ENCODE measurements at regions not wholly inside any gene's neighbourhood (a gene's known extent, or its start where the extent isn't known, plus 50 kb on each side); places are given as distances from the start of the nearest gene placed in this dataset.

DNA sequence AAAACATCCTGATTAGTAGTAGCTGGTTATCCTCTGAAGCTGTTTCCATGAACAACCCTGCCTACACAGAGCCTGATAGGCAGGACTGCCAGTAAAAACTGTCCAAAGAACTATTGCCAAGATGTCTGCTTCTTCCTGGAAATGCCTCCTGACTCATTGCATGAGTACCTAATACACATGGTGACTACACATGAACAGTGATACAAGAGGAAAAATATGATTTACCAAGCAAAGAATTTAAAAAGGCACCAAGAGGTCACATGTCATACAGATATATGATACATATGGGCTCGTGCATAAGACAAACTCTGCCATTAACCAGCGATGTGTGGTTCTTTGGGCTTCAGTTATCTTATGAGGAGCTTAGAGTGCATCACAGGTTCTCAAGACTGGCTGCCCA lies 552.3 kb downstream of the SLC16A7 start:
- no peaks in the 10 kb centered on the region for H3K36me3 ChIP-seq
- intact Hi-C loops (cut with DNase I): no loop called here
- no peak overlapping the region for H3K27ac ChIP-seq
- TF ChIP-seq, protein P1, sequence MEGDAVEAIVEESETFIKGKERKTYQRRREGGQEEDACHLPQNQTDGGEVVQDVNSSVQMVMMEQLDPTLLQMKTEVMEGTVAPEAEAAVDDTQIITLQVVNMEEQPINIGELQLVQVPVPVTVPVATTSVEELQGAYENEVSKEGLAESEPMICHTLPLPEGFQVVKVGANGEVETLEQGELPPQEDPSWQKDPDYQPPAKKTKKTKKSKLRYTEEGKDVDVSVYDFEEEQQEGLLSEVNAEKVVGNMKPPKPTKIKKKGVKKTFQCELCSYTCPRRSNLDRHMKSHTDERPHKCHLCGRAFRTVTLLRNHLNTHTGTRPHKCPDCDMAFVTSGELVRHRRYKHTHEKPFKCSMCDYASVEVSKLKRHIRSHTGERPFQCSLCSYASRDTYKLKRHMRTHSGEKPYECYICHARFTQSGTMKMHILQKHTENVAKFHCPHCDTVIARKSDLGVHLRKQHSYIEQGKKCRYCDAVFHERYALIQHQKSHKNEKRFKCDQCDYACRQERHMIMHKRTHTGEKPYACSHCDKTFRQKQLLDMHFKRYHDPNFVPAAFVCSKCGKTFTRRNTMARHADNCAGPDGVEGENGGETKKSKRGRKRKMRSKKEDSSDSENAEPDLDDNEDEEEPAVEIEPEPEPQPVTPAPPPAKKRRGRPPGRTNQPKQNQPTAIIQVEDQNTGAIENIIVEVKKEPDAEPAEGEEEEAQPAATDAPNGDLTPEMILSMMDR (IDR thresholded peaks at IDR 0.05): no peak
- DNase-seq (ENCODE audit: low spot score in 2 of 2): no peak
- H3K9me3 ChIP-seq: no peaks in the 10 kb centered on the region
- H3K4me1 ChIP-seq: no peaks in the 10 kb centered on the region
- H3K27me3 ChIP-seq: no peaks in the 10 kb centered on the region
- no peak overlapping the region for H3K4me3 ChIP-seq

- H3K36me3 ChIP-seq: no peaks in the 10 kb centered on the region
- H3K4me1 ChIP-seq: no peaks in the 10 kb centered on the region
- H3K27ac ChIP-seq: no peak overlapping the region
- TF ChIP-seq, protein P1 (IDR thresholded peaks at IDR 0.05): no peak
- no peak overlapping the region for H3K4me3 ChIP-seq
- H3K9me3 ChIP-seq: no peaks in the 10 kb centered on the region
- intact Hi-C loops (cut with DNase I): no loop called here
- no peak for DNase-seq (ENCODE audit: low spot score in 2 of 2)
- no peaks in the 10 kb centered on the region for H3K27me3 ChIP-seq
Measured at GRCh38 chr12:60148831-60149230, 553.0 kb downstream of the SLC16A7 start.

- intact Hi-C loops (cut with DNase I): no loop called here
- DNase-seq (ENCODE audit: low spot score in 2 of 2): no peak
- Histone ChIP-seq H3K27me3 (no peaks in the 10 kb centered on the region), H3K9me3 (no peaks in the 10 kb centered on the region), H3K27ac (no peak overlapping the region), H3K4me3 (no peak overlapping the region), H3K36me3 (no peaks in the 10 kb centered on the region), H3K4me1 (no peaks in the 10 kb centered on the region)
- TF ChIP-seq, protein P1 (IDR thresholded peaks at IDR 0.05): no peak
Measured at GRCh38 chr12:60152756-60153155, 556.9 kb downstream of the SLC16A7 start.

DNA sequence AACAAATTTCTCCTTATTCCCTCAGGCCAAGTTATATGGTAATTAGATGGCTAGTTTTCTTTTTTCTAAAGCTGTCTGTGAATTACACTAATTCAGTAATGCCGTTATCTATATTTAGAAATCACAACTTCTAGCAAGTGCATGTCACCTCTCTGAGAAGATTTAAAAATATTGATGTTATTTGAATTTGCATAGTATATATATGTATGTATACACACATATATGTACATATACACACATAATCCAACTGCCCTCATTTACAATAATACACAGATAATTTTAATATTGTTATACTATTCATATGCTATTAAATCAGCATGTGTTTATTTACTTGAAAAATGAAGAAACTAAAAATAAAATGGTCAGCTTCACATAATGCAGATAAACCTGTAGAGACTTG lies 563.9 kb downstream of the SLC16A7 start:
- intact Hi-C loops (cut with DNase I): no loop called here

GRCh38 chr12:60162988-60163720 lies 567.3 kb downstream of the SLC16A7 start:
- H3K4me3 ChIP-seq: no peak overlapping the region
- no peaks in the 10 kb centered on the region for H3K27me3 ChIP-seq
- H3K4me1 ChIP-seq: no peaks in the 10 kb centered on the region
- intact Hi-C loops (cut with DNase I): no loop called here
- DNase-seq (ENCODE audit: low spot score in 2 of 2): no peak
- no peaks in the 10 kb centered on the region for H3K9me3 ChIP-seq
- H3K27ac ChIP-seq: no peak overlapping the region
- no peaks in the 10 kb centered on the region for H3K36me3 ChIP-seq
- TF ChIP-seq, protein P1 (IDR thresholded peaks at IDR 0.05): no peak

More for the DNA sequence above, 563.9 kb downstream of the SLC16A7 start:
- Histone ChIP-seq H3K4me3 (no peak overlapping the region), H3K27me3 (no peaks in the 10 kb centered on the region), H3K36me3 (no peaks in the 10 kb centered on the region), H3K27ac (no peak overlapping the region), H3K4me1 (no peaks in the 10 kb centered on the region), H3K9me3 (no peaks in the 10 kb centered on the region)
- TF ChIP-seq, protein P1 (IDR thresholded peaks at IDR 0.05): no peak
- DNase-seq (ENCODE audit: low spot score in 2 of 2): no peak

Data from ascending aorta (tissue), 2 donors.